ENCODE measurements at regions not wholly inside any gene's neighbourhood (a gene's known extent, or its start where the extent isn't known, plus 50 kb on each side); places are given as distances from the start of the nearest gene placed in this dataset.

DNA sequence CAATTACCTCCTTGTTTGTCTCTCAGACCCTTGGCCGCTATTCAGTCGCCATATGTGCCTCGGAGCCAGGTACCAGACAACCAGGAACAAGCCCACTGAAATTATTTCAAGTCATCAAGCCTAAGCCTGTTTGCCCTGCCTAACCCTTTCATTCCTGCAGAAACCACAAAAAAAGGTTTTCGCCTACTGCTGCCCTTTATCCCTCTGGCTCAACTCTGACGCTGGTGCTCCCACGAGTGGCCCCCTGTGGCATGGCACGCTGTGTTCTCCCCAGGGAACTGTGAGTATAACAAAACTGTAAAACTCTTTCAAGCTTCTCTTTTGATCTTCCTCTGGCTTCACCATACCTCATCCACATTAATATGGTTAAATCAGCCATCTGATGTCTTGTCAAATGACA is 215.7 kb upstream of the CDC14C start:
- H4K20me1 ChIP-seq (ENCODE audit: control insufficient read depth, insufficient read depth), result no peaks in the 10 kb centered on the region
- H3K79me2 ChIP-seq (ENCODE audit: control insufficient read depth, insufficient read depth, low read length), result no peaks in the 10 kb centered on the region
- ATAC-seq (no peak), DNase-seq (ENCODE audit: low read depth, low spot score) (no peak), FAIRE-seq (no peak)
- no peaks in the 10 kb centered on the region for H3K9me3 ChIP-seq (replicated peaks; ENCODE audit: control insufficient read depth, insufficient read depth, low read length)
- H3K4me1 ChIP-seq (ENCODE audit: control insufficient read depth, insufficient read depth, low read length), result no peaks in the 10 kb centered on the region
- CTCF ChIA-PET, result no interaction called here
- SMC1A ChIA-PET (ENCODE audit: uncharacterized antibody, unreplicated experiment), result no interaction called here
- WGBS (ENCODE audit: insufficient coverage, insufficient replicate concordance, low lambda C conversion rate, missing lambda C conversion rate), result 27% methylated on average over 7 of the region's 7 CpGs
- intact Hi-C loops (cut with micrococcal nuclease; ENCODE audit: unreplicated experiment) (no loop called here), in situ Hi-C loops (cut with MboI) (no loop called here)
- POLR2A ChIA-PET, result no interaction called here
- no peaks in the 10 kb centered on the region for H3K36me3 ChIP-seq (ENCODE audit: control insufficient read depth in 2 of 2, insufficient read depth in 2 of 2, low read length in 1 of 2)
- H3K27ac ChIP-seq (ENCODE audit: control insufficient read depth, insufficient read depth), result no peak overlapping the region
- H3K27me3 ChIP-seq (replicated peaks in 1 of 2; ENCODE audit: control insufficient read depth in 2 of 2, insufficient read depth in 2 of 2, low read length in 1 of 2), result no peaks in the 10 kb centered on the region
- BruUV-seq (replicated peaks), result no TSS peak
- no peak overlapping the region for H3K4me3 ChIP-seq
- no peak overlapping the region for H3K9ac ChIP-seq (ENCODE audit: control insufficient read depth, insufficient read depth, low read length)
- RAD21 ChIA-PET (ENCODE audit: unreplicated experiment), result no interaction called here
- no peak overlapping the region for H2AFZ ChIP-seq (ENCODE audit: control insufficient read depth, low read depth, low read length)
- H3K4me2 ChIP-seq (ENCODE audit: control insufficient read depth, insufficient read depth), result no peak overlapping the region
- no peak for TF ChIP-seq KDM1A (IDR thresholded peaks at IDR 0.05; ENCODE audit: borderline replicate concordance)
- no peak for TF ChIP-seq SP1 (IDR thresholded peaks at IDR 0.05; ENCODE audit: low read depth, low read length)
- TF ChIP-seq, protein P1, sequence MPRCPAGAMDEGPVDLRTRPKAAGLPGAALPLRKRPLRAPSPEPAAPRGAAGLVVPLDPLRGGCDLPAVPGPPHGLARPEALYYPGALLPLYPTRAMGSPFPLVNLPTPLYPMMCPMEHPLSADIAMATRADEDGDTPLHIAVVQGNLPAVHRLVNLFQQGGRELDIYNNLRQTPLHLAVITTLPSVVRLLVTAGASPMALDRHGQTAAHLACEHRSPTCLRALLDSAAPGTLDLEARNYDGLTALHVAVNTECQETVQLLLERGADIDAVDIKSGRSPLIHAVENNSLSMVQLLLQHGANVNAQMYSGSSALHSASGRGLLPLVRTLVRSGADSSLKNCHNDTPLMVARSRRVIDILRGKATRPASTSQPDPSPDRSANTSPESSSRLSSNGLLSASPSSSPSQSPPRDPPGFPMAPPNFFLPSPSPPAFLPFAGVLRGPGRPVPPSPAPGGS (IDR thresholded peaks at IDR 0.05; ENCODE audit: borderline replicate concordance, insufficient read depth, low read depth, low read length, poor library complexity, severe bottlenecking), result no peak
- TF ChIP-seq BCLAF1 (IDR thresholded peaks at IDR 0.05), result no peak
- TF ChIP-seq MTA3 (IDR thresholded peaks at IDR 0.05; ENCODE audit: borderline replicate concordance, low read length), result no peak
- TF ChIP-seq ZBED1 (IDR thresholded peaks at IDR 0.05; ENCODE audit: borderline replicate concordance), result no peak
- TF ChIP-seq, protein P2, sequence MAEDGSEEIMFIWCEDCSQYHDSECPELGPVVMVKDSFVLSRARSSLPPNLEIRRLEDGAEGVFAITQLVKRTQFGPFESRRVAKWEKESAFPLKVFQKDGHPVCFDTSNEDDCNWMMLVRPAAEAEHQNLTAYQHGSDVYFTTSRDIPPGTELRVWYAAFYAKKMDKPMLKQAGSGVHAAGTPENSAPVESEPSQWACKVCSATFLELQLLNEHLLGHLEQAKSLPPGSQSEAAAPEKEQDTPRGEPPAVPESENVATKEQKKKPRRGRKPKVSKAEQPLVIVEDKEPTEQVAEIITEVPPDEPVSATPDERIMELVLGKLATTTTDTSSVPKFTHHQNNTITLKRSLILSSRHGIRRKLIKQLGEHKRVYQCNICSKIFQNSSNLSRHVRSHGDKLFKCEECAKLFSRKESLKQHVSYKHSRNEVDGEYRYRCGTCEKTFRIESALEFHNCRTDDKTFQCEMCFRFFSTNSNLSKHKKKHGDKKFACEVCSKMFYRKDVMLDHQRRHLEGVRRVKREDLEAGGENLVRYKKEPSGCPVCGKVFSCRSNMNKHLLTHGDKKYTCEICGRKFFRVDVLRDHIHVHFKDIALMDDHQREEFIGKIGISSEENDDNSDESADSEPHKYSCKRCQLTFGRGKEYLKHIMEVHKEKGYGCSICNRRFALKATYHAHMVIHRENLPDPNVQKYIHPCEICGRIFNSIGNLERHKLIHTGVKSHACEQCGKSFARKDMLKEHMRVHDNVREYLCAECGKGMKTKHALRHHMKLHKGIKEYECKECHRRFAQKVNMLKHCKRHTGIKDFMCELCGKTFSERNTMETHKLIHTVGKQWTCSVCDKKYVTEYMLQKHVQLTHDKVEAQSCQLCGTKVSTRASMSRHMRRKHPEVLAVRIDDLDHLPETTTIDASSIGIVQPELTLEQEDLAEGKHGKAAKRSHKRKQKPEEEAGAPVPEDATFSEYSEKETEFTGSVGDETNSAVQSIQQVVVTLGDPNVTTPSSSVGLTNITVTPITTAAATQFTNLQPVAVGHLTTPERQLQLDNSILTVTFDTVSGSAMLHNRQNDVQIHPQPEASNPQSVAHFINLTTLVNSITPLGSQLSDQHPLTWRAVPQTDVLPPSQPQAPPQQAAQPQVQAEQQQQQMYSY (CRISPR knock-in tag; IDR thresholded peaks at IDR 0.05), result no peak
- no peak for TF ChIP-seq CHD1 (IDR thresholded peaks at IDR 0.05; ENCODE audit: low read depth, low read length)
- TF ChIP-seq, protein P3, sequence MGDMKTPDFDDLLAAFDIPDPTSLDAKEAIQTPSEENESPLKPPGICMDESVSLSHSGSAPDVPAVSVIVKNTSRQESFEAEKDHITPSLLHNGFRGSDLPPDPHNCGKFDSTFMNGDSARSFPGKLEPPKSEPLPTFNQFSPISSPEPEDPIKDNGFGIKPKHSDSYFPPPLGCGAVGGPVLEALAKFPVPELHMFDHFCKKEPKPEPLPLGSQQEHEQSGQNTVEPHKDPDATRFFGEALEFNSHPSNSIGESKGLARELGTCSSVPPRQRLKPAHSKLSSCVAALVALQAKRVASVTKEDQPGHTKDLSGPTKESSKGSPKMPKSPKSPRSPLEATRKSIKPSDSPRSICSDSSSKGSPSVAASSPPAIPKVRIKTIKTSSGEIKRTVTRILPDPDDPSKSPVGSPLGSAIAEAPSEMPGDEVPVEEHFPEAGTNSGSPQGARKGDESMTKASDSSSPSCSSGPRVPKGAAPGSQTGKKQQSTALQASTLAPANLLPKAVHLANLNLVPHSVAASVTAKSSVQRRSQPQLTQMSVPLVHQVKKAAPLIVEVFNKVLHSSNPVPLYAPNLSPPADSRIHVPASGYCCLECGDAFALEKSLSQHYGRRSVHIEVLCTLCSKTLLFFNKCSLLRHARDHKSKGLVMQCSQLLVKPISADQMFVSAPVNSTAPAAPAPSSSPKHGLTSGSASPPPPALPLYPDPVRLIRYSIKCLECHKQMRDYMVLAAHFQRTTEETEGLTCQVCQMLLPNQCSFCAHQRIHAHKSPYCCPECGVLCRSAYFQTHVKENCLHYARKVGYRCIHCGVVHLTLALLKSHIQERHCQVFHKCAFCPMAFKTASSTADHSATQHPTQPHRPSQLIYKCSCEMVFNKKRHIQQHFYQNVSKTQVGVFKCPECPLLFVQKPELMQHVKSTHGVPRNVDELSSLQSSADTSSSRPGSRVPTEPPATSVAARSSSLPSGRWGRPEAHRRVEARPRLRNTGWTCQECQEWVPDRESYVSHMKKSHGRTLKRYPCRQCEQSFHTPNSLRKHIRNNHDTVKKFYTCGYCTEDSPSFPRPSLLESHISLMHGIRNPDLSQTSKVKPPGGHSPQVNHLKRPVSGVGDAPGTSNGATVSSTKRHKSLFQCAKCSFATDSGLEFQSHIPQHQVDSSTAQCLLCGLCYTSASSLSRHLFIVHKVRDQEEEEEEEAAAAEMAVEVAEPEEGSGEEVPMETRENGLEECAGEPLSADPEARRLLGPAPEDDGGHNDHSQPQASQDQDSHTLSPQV (IDR thresholded peaks at IDR 0.05), result no peak
- TF ChIP-seq CEBPB (IDR thresholded peaks at IDR 0.05; ENCODE audit: borderline replicate concordance in 1 of 2, low read depth in 2 of 2, low read length in 2 of 2), result no peak
- no peak for TF ChIP-seq MEF2A (IDR thresholded peaks at IDR 0.05; ENCODE audit: insufficient read depth, low read depth, low read length)
- TF ChIP-seq ESRRA (IDR thresholded peaks at IDR 0.05; ENCODE audit: low read length), result no peak
- no peak for TF ChIP-seq SPI1 (IDR thresholded peaks at IDR 0.05; ENCODE audit: borderline replicate concordance, insufficient read depth, low read depth, low read length)
